ENCODE measurements at regions not wholly inside any gene's neighbourhood (a gene's known extent, or its start where the extent isn't known, plus 50 kb on each side); places are given as distances from the start of the nearest gene placed in this dataset.

GRCh38 chrX:140346729-140347128, 158.1 kb downstream of the SOX3 start:
- RAD21 ChIA-PET (ENCODE audit: low non-redundant PET in 1 of 2, low total read pairs in 2 of 2, uncharacterized antibody in 2 of 2, unreplicated experiment in 2 of 2): no interaction called here
- ATAC-seq (no peak), DNase-seq (ENCODE audit: low read depth, low spot score) (no peak)
- H3K9me3 ChIP-seq (ENCODE audit: control insufficient read depth in 1 of 2, insufficient read depth in 1 of 2, low read depth in 1 of 2, low read length in 2 of 2): no peaks in the 10 kb centered on the region
- H4K20me1 ChIP-seq (ENCODE audit: insufficient read depth): no peaks in the 10 kb centered on the region
- H3K36me3 ChIP-seq (ENCODE audit: control insufficient read depth in 1 of 2, insufficient read depth in 2 of 2, low read length in 2 of 2): no peaks in the 10 kb centered on the region
- no peak overlapping the region for H3K27ac ChIP-seq (ENCODE audit: low read depth, low read length)
- H3K4me1 ChIP-seq (ENCODE audit: control insufficient read depth in 1 of 2, insufficient read depth in 2 of 2, low read length in 2 of 2): no peaks in the 10 kb centered on the region
- no TSS peak for BruUV-seq (replicated peaks)
- H3K27me3 ChIP-seq (ENCODE audit: insufficient read depth, low read length): no peaks in the 10 kb centered on the region
- no peak overlapping the region for H3K4me2 ChIP-seq (ENCODE audit: low read length)
- no peak overlapping the region for H3K9ac ChIP-seq (ENCODE audit: low read length)
- H2AFZ ChIP-seq (ENCODE audit: low read depth, low read length, poor library complexity, severe bottlenecking): no peak overlapping the region
- intact Hi-C loops (cut with micrococcal nuclease): no loop called here
- TF ChIP-seq MAX (IDR thresholded peaks at IDR 0.05) (no peak), SP1 (IDR thresholded peaks at IDR 0.05; ENCODE audit: low read depth) (no peak), CEBPB (IDR thresholded peaks at IDR 0.05; ENCODE audit: low read depth) (no peak), EGR1 (IDR thresholded peaks at IDR 0.05; ENCODE audit: low read depth) (no peak), CTCF (IDR thresholded peaks at IDR 0.05 in 2 of 3, conservative IDR thresholded peaks at IDR 0.05 in 1 of 3; ENCODE audit: borderline replicate concordance in 1 of 3, insufficient read depth in 1 of 3, low read depth in 2 of 3, low read length in 2 of 3) (no peak), ELF1 (IDR thresholded peaks at IDR 0.05; ENCODE audit: borderline replicate concordance, low read depth) (no peak), EZH2 (IDR thresholded peaks at IDR 0.05) (no peak), TCF7L2 (IDR thresholded peaks at IDR 0.05; ENCODE audit: borderline replicate concordance, extremely low read depth, insufficient read depth, insufficient read length) (no peak), FOSL1 (IDR thresholded peaks at IDR 0.05; ENCODE audit: low read depth) (no peak)
- CTCF ChIA-PET: no interaction called here
- POLR2A ChIA-PET: no interaction called here
- H3K9me2 ChIP-seq (ENCODE audit: insufficient read depth): no peaks in the 10 kb centered on the region
- H3K4me3 ChIP-seq (replicated peaks in 1 of 2; ENCODE audit: low read depth in 1 of 2, low read length in 2 of 2): no peak overlapping the region
- no peaks in the 10 kb centered on the region for H3K79me2 ChIP-seq (ENCODE audit: insufficient read depth, low read length)

Data from HCT116 (cell line).